ENCODE measurements at regions not wholly inside any gene's neighbourhood (a gene's known extent, or its start where the extent isn't known, plus 50 kb on each side); places are given as distances from the start of the nearest gene placed in this dataset.

DNA sequence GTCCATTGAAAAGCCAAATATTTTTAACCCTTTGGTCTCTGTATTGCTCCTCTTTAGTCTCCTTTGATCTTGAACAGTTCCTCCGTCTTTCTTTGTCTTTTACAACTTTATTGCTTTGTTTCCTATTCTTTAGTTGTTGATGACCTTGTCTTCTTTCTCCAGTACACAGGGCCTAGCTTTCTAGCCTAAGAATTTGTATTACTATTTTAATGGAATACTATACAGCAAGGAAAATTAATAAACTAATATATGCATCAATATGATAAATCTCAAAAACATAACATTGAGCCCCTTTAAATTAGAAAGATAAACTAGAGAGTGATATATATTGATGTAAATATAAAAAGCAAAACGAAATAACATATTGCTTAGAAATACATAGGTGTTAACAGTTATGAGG, 88.7 kb downstream of the NR1D2 start:
- no peak for DNase-seq

GRCh38 chr3:24034464-24034863, 89.4 kb downstream of the NR1D2 start:
- DNase-seq: no peak

GRCh38 chr3:24037971-24038370, 92.9 kb downstream of the NR1D2 start:
- DNase-seq: no peak

GRCh38 chr3:24040311-24040710, 95.2 kb downstream of the NR1D2 start:
- DNase-seq: no peak

DNA sequence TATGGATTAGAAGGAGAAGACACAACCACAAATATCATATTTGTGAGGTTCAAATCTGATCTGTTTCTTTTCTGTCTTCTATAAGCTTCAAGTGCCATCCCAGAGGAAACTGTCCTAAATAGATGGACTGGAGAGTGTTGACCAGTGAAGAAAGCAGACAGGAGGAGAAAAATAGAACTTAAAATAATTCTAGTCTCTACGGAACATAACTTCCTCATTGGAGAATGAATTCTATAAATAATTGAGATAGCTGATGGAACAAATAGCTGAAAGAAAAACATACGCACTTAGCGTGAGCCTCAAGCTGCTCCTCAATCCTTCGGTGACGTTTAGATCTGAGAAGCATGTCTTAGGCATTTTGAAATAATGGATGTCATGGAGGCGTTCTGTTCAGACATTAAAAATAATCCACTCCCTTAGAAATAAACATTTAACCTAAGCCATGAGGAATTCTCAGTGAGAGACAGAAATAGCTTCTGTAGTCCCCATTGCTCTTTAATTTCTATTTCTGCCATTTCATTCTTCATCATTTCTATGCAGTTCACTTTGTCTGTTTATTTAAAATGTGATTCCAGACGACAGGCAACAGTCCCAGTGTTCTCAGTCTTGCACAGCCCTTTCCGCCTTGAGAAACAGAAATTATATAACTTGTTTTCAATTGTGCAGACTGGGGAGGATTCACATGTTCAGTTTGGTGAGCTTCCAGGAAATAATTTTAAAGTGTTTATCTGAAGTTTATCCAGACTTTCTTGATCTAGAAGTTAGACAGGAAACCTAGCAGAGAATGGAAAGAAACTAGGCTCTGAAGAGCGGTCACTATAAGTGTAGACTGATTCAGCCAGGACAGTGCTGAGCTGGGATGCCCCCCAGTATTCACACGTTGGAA, 97.3 kb downstream of the NR1D2 start:
- no peak for DNase-seq

- no peak for DNase-seq
Observed at GRCh38 chr3:24043168-24043567, 98.1 kb downstream of the NR1D2 start.

DNA sequence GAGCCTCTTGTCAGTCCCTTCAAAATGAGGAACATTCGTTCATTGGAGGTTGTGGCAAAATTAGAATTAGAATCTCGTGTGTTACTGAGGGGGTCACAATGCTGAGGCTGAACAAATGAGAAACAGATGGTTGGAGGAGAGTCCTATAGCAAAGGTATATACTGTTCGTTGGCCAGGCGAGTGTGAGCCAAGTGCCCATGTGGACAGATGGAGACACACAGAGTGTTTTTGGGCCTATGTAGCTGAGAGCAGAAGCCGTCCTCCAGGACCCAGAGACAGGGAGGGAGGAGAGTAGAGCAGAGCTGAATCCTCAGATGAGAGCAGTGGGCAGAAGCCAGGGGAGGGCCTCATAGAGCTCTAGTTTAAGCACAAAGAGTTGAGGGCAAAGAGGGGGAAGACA, 98.9 kb downstream of the NR1D2 start:
- DNase-seq: no peak

DNA sequence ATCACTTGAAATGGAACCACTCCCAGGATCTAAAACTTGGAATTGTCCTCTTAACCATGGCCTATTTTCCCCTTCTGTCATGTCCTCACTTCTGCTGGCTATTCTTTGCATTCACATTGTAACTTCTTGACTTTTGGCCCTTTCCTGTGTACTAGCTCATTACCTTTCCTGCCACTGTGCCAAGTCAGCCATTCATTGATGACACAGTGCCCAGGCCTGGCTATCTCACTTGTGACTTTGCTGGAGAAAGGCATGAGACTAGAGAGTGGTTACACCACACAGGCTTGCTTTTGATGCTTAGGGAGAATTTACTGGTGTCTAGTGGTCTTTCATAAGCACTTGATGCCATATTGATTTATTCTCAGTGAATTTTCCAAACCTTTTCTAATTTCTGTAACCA, 101.1 kb downstream of the NR1D2 start:
- no peak for DNase-seq

GRCh38 chr3:24047513-24047912, 102.4 kb downstream of the NR1D2 start:
- no peak for DNase-seq

DNA sequence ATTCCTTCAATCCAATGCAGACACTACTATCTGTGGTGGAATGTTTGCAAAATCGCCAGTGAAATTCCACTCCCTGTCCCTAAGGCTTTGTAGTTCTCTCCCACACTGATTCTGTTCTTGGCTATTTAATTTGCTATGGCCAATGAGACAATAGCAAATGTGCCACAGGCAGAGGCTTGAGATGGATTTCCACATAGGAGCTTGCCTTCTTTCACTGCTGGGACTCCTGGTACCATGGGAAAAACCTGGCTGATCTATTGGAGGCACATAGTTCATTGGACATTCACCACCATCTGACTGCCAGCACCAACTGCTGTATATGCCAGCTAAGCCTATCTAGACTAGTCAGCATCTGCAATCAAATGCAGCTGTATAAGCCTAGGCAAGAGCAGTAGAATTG, 103.8 kb downstream of the NR1D2 start:
- no peak for DNase-seq

DNA sequence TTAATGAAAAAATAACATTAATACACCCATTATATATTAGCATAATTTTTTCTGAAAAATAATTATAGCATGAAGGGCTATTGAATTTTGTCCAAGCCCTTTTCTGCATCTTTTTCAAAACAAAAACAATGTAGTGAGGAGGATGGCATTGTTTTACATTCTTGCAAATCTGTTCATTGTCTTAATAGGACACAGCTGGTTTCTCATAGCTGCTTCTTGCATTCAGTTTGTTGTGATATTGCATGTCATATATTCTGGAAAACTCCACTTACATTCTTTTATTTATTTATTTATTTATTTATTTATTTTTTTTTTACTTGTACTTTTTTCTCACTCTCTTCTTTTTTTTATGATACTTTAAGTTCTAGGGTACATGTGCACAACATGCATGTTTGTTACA, 107.4 kb downstream of the NR1D2 start:
- no peak for DNase-seq

GRCh38 chr3:24058940-24059705, 114.0 kb downstream of the NR1D2 start:
- DNase-seq: no peak

- peak; percentile 55 for DNase-seq
Observed at GRCh38 chr3:24060055-24060454, 115.0 kb downstream of the NR1D2 start.

DNA sequence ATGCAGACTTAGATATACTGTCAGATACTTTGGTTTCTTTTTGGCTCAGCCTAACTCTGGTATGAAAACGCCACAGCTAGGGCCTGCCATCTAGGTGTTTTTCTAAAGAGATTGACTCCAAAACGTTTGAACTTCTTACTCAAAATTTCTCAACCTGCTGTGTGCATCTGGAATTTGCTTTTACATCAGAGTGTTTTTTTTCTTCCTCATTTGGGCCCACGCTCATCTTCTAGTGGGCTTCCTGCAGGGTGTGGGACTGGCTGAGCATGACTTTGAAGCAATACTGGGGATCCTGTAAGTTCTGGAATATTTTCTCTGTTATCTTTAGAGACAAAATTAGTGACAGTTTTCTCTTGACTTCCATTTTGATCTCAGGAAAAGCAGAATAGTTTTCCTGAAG, 117.8 kb downstream of the NR1D2 start:
- DNase-seq: no peak
